CD14-positive monocyte (primary cell): ENCODE measurements at regions not wholly inside any gene's neighbourhood (a gene's known extent, or its start where the extent isn't known, plus 50 kb on each side); places are given as distances from the start of the nearest gene placed in this dataset.

Experiments
- DNase-seq, 3 donors: peaks; one replicate each; pipeline ENCODE4 v3.0.0-alpha.2; 2011 to 2022
- H2AFZ ChIP-seq: 2 replicates; pipeline ENCODE4 v1.6.0; 2012; ENCODE audit warnings: mild to moderate bottlenecking, low read depth, low read length, inconsistent platforms; ENCODE audit not compliant: insufficient read depth, poor library complexity, severe bottlenecking
- H3K27ac ChIP-seq, 2 donors: 1 replicate in 1 of 2; 2 replicates in 1 of 2; pipeline ENCODE4 v1.5.1; 2012 to 2013; ENCODE audit warnings: low read length in 2 of 2, control low read depth in 1 of 2, inconsistent platforms in 1 of 2, low read depth in 1 of 2, mild to moderate bottlenecking in 1 of 2
- H3K27me3 ChIP-seq, 2 donors: one replicate each; pipeline versions ENCODE4 v1.6.0 to v1.6.1; 2011 to 2013; ENCODE audit warnings: low read length in 2 of 2; ENCODE audit not compliant: control insufficient read depth in 2 of 2, insufficient read depth in 2 of 2
- H3K36me3 ChIP-seq, 2 donors: replicated peaks in 1 of 2; 1 replicate in 1 of 2; 2 replicates in 1 of 2; pipeline versions ENCODE4 v1.5.1 to v1.6.1; 2012 to 2013; ENCODE audit warnings: low read length in 2 of 2, control low read depth in 1 of 2, inconsistent platforms in 1 of 2, mild to moderate bottlenecking in 1 of 2; ENCODE audit not compliant: insufficient read depth in 2 of 2, control insufficient read depth in 1 of 2
- H3K4me1 ChIP-seq, 2 donors: 1 replicate in 1 of 2; 2 replicates in 1 of 2; pipeline versions ENCODE4 v1.5.1 to v1.6.1; 2012 to 2013; ENCODE audit warnings: low read length in 2 of 2, control low read depth in 1 of 2, inconsistent platforms in 1 of 2, mild to moderate bottlenecking in 1 of 2, moderate library complexity in 1 of 2; ENCODE audit not compliant: insufficient read depth in 2 of 2, control insufficient read depth in 1 of 2
- H3K4me2 ChIP-seq: replicated peaks from 2 replicates; pipeline ENCODE3; 2012; ENCODE audit warnings: low read length, moderate library complexity, mild to moderate bottlenecking; ENCODE audit not compliant: poor library complexity, severe bottlenecking; ENCODE audit errors: extremely low read depth
- H3K4me3 ChIP-seq, 3 experiments: fragments of 200-600 bp in 1 of 3; sonication (generic) in 1 of 3; replicated peaks in 1 of 3; 1 replicate in 2 of 3; 2 replicates in 1 of 3; pipeline ENCODE4 v1.5.1; 2011 to 2013; ENCODE audit warnings: low read length in 3 of 3, mild to moderate bottlenecking in 3 of 3, control low read depth in 2 of 3, low read depth in 2 of 3, inconsistent platforms in 1 of 3, moderate library complexity in 1 of 3
- H3K79me2 ChIP-seq: 2 replicates; pipeline ENCODE4 v1.6.0; 2012; ENCODE audit warnings: mild to moderate bottlenecking, control low read depth, inconsistent platforms, low read length, moderate library complexity; ENCODE audit not compliant: insufficient read depth
- H3K9ac ChIP-seq: 2 replicates; pipeline ENCODE4 v1.6.0; 2017; ENCODE audit warnings: low read length, mild to moderate bottlenecking; ENCODE audit not compliant: insufficient read depth, poor library complexity, severe bottlenecking
- H3K9me3 ChIP-seq, 2 donors: replicated peaks in 1 of 2; 1 replicate in 1 of 2; 2 replicates in 1 of 2; pipeline versions ENCODE4 v1.5.1 to v1.6.1; 2012 to 2013; ENCODE audit warnings: low read length in 2 of 2, control low read depth in 1 of 2; ENCODE audit not compliant: control insufficient read depth in 1 of 2, insufficient read depth in 1 of 2
- H4K20me1 ChIP-seq: 2 replicates; pipeline ENCODE4 v1.6.0; 2012; ENCODE audit warnings: mild to moderate bottlenecking, low read length, control low read depth, moderate library complexity; ENCODE audit not compliant: insufficient read depth
- H3K27ac Mint-ChIP-seq, 7 donors: one replicate each; pipeline ENCODE4 v1.8.0; 2020; ENCODE audit warnings: mild to moderate bottlenecking in 7 of 7, mixed read lengths in 7 of 7, moderate library complexity in 6 of 7, inconsistent platforms in 2 of 7
- H3K27me3 Mint-ChIP-seq, 3 donors: one replicate each; pipeline ENCODE4 v1.8.0; 2021 to 2022; ENCODE audit warnings: low read depth in 3 of 3, mild to moderate bottlenecking in 3 of 3, mixed read lengths in 3 of 3, moderate library complexity in 3 of 3, inconsistent platforms in 1 of 3
- H3K36me3 Mint-ChIP-seq, 2 donors: one replicate each; pipeline ENCODE4 v1.8.0; 2020; ENCODE audit warnings: mixed read lengths in 2 of 2, inconsistent platforms in 1 of 2, mild to moderate bottlenecking in 1 of 2
- H3K4me1 Mint-ChIP-seq: one replicate; pipeline ENCODE4 v1.8.0; 2020; ENCODE audit warnings: mild to moderate bottlenecking, mixed read lengths
- H3K4me3 Mint-ChIP-seq, 2 donors: one replicate each; pipeline ENCODE4 v1.8.0; 2020; ENCODE audit warnings: mild to moderate bottlenecking in 2 of 2, mixed read lengths in 2 of 2, moderate library complexity in 1 of 2
- H3K9me3 Mint-ChIP-seq, 7 donors: one replicate each; pipeline ENCODE4 v1.8.0; 2020 to 2022; ENCODE audit warnings: mixed read lengths in 7 of 7, mild to moderate bottlenecking in 6 of 7, moderate library complexity in 6 of 7, inconsistent platforms in 2 of 7
- WGBS: methylation state at CpG from one replicate; pipeline ENCODE4 v1.1.5; 2013; ENCODE audit warnings: missing lambda C conversion rate; ENCODE audit not compliant: insufficient coverage; 5-methylcytosine and 5-hydroxymethylcytosine counted together
- intact Hi-C, 2 donors: fragments of 100-400 bp; cut with micrococcal nuclease; formaldehyde crosslinking; loops; one replicate each; pipeline versions ENCODE4 v1.15.0 to v1.15.1; 2023
- TF ChIP-seq, protein P1 (sequence below): fragments of 200-600 bp; IDR thresholded peaks from one replicate; pipeline ENCODE4 v1.8.0; 2022; ENCODE audit warnings: antibody characterized with exemption, mild to moderate bottlenecking

- H3K36me3 Mint-ChIP-seq = no peaks in the 10 kb centered on the region
- Histone ChIP-seq H3K79me2 (no peaks in the 10 kb centered on the region), H3K9me3 (no peaks in the 10 kb centered on the region), H2AFZ (no peak overlapping the region), H3K27me3 (peaks cover 0 to 2% of the 10 kb centered on the region in 2 donors), H3K4me2 (no peak overlapping the region), H4K20me1 (no peaks in the 10 kb centered on the region), H3K4me1 (peaks cover 3 to 4% of the 10 kb centered on the region in 2 donors), H3K9ac (no peak overlapping the region), H3K4me3 (no peak overlapping the region), H3K27ac (no peak overlapping the region), H3K36me3 (no peaks in the 10 kb centered on the region)
- TF ChIP-seq, protein P1, sequence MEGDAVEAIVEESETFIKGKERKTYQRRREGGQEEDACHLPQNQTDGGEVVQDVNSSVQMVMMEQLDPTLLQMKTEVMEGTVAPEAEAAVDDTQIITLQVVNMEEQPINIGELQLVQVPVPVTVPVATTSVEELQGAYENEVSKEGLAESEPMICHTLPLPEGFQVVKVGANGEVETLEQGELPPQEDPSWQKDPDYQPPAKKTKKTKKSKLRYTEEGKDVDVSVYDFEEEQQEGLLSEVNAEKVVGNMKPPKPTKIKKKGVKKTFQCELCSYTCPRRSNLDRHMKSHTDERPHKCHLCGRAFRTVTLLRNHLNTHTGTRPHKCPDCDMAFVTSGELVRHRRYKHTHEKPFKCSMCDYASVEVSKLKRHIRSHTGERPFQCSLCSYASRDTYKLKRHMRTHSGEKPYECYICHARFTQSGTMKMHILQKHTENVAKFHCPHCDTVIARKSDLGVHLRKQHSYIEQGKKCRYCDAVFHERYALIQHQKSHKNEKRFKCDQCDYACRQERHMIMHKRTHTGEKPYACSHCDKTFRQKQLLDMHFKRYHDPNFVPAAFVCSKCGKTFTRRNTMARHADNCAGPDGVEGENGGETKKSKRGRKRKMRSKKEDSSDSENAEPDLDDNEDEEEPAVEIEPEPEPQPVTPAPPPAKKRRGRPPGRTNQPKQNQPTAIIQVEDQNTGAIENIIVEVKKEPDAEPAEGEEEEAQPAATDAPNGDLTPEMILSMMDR = no peak
- 100% methylated on average over 3 of the region's 5 CpGs for WGBS
- peaks cover 6% of the 10 kb centered on the region for H3K4me1 Mint-ChIP-seq
- DNase-seq = no peak
- H3K27me3 Mint-ChIP-seq = peaks cover 0 to 5% (median 3%) of the 10 kb centered on the region in 3 donors
- intact Hi-C loops = no loop called here
- H3K27ac Mint-ChIP-seq = no peak overlapping the region
- no peak overlapping the region for H3K4me3 Mint-ChIP-seq
- H3K9me3 Mint-ChIP-seq = no peaks in the 10 kb centered on the region
These were observed 404.8 kb downstream of the ARHGEF28 start for GRCh38 chr5:74030821-74031220.

GRCh38 chr5:74030371-74030770 is 404.4 kb downstream of the ARHGEF28 start:
- WGBS = no CpG with 5 or more reads among the region's 4 CpGs

More at GRCh38 chr5:74030371-74030770, 404.4 kb downstream of the ARHGEF28 start:
- H3K27ac Mint-ChIP-seq = no peak overlapping the region
- Histone ChIP-seq H3K4me2 (no peak overlapping the region), H3K9me3 (no peaks in the 10 kb centered on the region), H3K27ac (no peak overlapping the region), H2AFZ (no peak overlapping the region), H3K4me3 (no peak overlapping the region), H3K79me2 (no peaks in the 10 kb centered on the region), H3K27me3 (peaks cover 0 to 2% of the 10 kb centered on the region in 2 donors), H3K36me3 (no peaks in the 10 kb centered on the region), H3K4me1 (no peaks in the 10 kb centered on the region), H3K9ac (no peak overlapping the region), H4K20me1 (no peaks in the 10 kb centered on the region)
- TF ChIP-seq, protein P1 = no peak
- H3K27me3 Mint-ChIP-seq = peaks cover 0 to 5% (median 5%) of the 10 kb centered on the region in 3 donors
- no peaks in the 10 kb centered on the region for H3K36me3 Mint-ChIP-seq
- H3K9me3 Mint-ChIP-seq = no peaks in the 10 kb centered on the region
- no peak overlapping the region for H3K4me3 Mint-ChIP-seq
- no peak for DNase-seq
- peaks cover 2% of the 10 kb centered on the region for H3K4me1 Mint-ChIP-seq
- intact Hi-C loops = no loop called here
